ENCODE measurements at regions not wholly inside any gene's neighbourhood (a gene's known extent, or its start where the extent isn't known, plus 50 kb on each side); places are given as distances from the start of the nearest gene placed in this dataset.

DNA sequence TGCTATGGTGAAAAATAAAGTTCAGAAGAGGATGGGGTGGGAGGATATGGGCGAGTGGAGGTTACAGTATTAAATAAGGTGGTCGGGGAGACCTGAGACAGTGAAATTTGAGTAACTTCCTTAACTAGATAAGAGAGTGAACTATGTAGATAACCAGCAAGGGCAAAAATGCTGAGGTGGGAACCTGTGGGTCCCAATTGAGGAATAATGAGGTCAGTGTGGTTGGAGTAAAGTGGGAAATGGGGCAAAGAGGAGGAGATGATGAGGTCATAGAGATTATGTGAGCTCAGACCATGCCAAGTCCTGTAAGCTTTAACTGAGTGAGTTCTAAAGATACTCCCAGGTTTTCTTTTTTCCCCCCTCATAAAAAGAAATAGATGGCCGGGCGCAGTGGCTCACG lies 614.6 kb upstream of the PLXNA2 start:
- no peak overlapping the region for H3K27ac Mint-ChIP-seq

DNA sequence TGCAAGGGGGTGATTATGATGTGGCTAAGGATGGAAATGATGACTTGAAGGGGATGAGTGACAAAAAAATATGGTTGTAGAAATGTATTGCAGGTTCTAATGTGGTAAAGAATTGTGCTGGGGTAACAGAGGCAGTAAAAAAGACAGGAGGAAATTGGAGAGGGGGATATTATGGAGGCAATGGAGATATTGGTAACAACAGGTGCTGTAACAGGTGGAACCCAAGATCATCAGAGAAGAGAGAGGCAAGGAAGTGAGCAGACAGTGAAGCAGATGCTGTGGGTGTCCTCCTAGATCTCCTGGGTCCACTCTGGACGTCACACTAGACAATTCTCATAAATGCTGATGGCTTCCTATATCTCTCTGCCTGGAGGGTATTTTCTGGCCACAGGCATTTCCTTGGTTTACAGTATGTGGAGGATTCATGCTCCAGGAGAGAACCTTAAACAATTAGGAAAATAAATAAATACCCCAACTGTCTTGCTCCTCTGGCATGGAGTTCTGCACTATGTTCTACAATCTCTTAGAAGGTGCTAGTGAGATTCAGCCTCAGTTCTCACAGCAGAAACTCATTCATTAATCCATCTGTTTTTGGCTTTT lies 620.3 kb upstream of the PLXNA2 start:
- no peaks in the 10 kb centered on the region for H3K4me1 Mint-ChIP-seq (ENCODE audit: low read depth)
- no peak overlapping the region for H3K27ac Mint-ChIP-seq

More for the DNA sequence above, 614.6 kb upstream of the PLXNA2 start:
- Mint-ChIP-seq H3K4me3 (no peak overlapping the region), H3K9me3 (no peaks in the 10 kb centered on the region), H3K4me1 (ENCODE audit: low read depth) (no peaks in the 10 kb centered on the region), H3K36me3 (ENCODE audit: low read depth) (no peaks in the 10 kb centered on the region), H3K27me3 (peaks cover 15% of the 10 kb centered on the region)

DNA sequence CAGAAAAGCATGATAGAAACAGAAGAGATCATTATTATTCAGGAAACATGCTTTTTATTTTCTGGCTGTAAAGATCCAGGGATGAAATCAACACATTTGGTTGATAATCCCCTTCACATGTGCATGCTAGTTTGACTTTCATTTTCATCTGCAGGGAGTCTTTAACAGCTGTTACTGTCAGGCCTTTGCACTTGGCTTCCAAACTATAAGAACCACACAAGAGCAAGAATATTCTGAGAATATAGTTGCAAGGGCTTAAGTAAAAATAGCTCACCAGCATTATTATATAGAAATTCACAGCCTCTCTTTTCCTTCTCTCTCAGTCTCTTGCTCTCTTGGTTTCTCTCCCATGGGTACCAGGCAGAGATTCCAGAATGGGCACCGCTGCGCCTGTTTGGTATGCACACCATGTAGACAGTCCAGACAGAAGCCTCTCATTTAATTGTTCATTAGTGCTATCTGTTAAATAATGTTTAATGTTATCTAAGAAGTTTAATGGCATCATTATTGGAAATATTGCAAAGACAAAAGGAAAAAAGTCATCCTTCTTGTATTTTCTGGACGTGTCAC lies 622.3 kb upstream of the PLXNA2 start:
- Mint-ChIP-seq H3K36me3 (ENCODE audit: low read depth) (no peaks in the 10 kb centered on the region), H3K9me3 (no peaks in the 10 kb centered on the region)

More for the DNA sequence above, 620.3 kb upstream of the PLXNA2 start:
- Mint-ChIP-seq H3K4me3 (no peak overlapping the region), H3K27me3 (peaks cover 12% of the 10 kb centered on the region), H3K36me3 (ENCODE audit: low read depth) (no peaks in the 10 kb centered on the region), H3K9me3 (no peaks in the 10 kb centered on the region)

DNA sequence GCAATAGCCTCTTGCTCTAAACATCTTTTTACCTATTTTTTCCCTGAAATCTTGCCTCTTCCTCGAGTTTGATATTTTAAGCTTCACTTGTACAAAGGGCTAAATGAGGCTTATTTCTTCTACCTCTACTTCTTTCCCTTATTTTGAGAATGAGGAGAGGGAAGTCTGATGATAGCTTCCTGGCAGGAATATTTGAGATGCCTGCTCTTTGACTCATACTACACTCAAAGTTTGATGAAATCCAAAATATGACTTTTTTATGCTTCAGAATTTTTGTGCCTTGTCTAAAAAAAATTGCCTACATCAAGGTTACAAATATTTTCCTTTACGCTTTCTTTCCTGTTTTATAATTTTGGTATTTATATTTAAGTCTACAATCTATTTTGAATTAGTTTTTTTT lies 624.4 kb upstream of the PLXNA2 start:
- H3K4me3 Mint-ChIP-seq, result no peak overlapping the region
- peaks cover 5% of the 10 kb centered on the region for H3K9me3 Mint-ChIP-seq
- H3K36me3 Mint-ChIP-seq (ENCODE audit: low read depth), result no peaks in the 10 kb centered on the region
- no peak overlapping the region for H3K27ac Mint-ChIP-seq
- no peaks in the 10 kb centered on the region for H3K27me3 Mint-ChIP-seq
- H3K4me1 Mint-ChIP-seq (ENCODE audit: low read depth), result no peaks in the 10 kb centered on the region

More for the DNA sequence above, 622.3 kb upstream of the PLXNA2 start:
- Mint-ChIP-seq H3K4me3 (no peak overlapping the region), H3K4me1 (ENCODE audit: low read depth) (no peaks in the 10 kb centered on the region), H3K27me3 (peaks cover 3% of the 10 kb centered on the region), H3K27ac (no peak overlapping the region)

DNA sequence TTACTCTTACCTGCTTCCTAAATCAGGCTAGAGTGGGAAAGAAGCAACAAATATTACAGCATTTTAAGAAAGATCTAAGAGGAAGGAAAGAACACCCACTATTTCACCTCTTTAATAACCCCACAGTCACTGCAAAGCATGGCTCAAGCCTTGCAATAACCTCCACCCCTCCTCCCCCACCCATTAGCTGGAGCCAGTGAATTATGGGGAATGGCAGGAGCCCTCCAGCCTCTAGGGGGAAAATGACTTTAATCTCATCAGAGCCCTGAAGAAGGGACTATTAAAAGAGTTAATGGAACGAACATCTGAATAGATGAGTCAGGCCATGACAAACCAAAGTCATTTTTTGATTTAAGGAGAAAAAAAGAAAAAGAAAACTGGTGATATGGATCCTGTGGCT lies 630.7 kb upstream of the PLXNA2 start:
- no peaks in the 10 kb centered on the region for H3K36me3 Mint-ChIP-seq (ENCODE audit: low read depth)
- no peak overlapping the region for H3K4me3 Mint-ChIP-seq
- H3K4me1 Mint-ChIP-seq (ENCODE audit: low read depth), result no peaks in the 10 kb centered on the region
- no peak overlapping the region for H3K27ac Mint-ChIP-seq
- peaks cover 5% of the 10 kb centered on the region for H3K9me3 Mint-ChIP-seq
- peaks cover 6% of the 10 kb centered on the region for H3K27me3 Mint-ChIP-seq

DNA sequence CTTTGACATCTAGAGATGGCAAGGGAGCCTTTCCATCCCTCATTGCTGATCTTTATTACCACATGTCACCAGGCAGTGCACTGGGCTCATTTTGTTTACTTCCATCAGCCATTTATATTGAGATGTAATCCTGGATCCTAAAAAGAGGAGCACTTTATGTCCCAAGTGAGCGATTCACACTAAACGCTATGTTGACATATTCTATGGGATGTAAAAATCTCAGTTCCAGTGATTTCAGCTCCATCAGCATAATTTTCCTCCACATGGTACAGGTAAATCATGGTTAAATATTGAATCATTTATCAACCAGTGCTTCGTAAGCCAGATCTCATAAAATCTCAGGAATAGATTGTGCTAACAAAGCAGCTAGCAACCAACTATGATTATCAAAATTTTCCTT lies 634.8 kb upstream of the PLXNA2 start:
- Mint-ChIP-seq H3K27ac (no peak overlapping the region), H3K9me3 (no peaks in the 10 kb centered on the region), H3K4me1 (ENCODE audit: low read depth) (no peaks in the 10 kb centered on the region), H3K4me3 (no peak overlapping the region), H3K27me3 (peaks cover 2% of the 10 kb centered on the region), H3K36me3 (ENCODE audit: low read depth) (no peaks in the 10 kb centered on the region)

DNA sequence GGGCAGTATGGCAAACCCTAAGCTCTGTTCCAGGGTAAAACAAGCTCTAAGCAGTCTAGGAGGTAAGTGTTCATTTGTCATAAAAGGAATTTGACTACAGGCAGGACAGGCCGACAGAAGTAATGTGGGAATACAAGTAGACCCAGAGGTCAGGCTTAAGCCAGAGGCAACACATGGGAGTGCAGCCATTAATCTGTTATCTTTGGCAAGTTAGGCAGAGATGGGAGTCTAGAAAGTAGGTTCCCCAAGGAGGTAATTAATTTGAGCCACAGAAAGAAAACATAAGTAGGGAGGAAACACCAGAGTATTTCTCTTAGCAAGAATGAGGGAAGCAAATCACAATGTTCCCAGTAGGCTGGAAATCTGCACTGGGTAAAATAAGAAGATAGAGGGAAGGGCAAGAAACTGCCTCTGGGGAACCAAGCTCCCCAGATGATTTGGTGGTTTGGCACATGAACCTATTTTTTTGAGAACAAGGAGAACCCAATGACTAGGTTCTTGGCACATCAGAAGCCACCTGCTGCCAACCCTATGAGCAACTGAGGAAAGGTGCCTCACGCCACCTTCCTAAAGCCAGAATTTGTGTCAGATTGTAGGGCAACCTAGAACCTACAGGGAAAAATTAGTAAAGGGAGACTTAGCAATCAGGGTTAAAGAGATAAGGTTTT lies 636.4 kb upstream of the PLXNA2 start:
- Mint-ChIP-seq H3K27ac (no peak overlapping the region), H3K27me3 (no peaks in the 10 kb centered on the region), H3K36me3 (ENCODE audit: low read depth) (no peaks in the 10 kb centered on the region), H3K9me3 (no peaks in the 10 kb centered on the region), H3K4me3 (no peak overlapping the region), H3K4me1 (ENCODE audit: low read depth) (no peaks in the 10 kb centered on the region)

DNA sequence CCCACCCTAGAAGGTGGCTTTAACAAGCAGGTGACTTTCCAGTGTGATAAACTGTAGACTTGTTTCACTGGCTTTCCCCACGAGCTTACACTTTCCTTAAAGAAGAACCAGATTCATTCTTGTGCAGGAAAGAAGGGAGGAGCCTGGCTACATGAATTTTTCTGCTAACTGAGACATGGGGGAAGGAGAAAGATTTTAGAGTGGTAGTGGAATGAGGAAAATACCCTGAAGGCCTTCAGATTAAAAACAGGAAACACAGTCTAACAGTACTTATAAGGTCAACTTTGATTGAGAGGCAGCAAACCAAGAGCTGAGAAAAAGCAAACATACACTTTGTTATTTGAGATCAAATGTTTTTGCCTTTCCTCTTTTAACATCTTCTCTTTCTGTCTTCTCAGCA lies 640.9 kb upstream of the PLXNA2 start:
- H3K4me3 Mint-ChIP-seq, result no peak overlapping the region

DNA sequence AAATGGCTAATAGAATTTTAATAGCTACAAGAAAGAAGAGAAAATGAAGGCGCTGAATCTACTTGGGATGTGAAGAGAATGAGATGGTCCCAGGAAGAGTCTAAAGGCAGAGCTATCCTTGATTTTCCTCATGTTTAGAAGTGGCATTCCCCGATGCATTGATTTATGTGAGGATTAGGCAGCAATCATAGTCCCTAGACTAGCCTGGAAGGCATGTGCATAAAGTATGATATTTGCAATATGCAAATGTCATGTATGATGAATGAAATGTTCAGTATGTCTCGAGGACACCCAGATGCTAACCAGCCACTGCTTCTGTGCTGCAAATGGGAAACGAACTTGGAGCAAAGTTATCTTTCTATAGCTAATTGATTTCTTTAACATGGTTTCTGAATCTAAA lies 641.5 kb upstream of the PLXNA2 start:
- Mint-ChIP-seq H3K4me3 (no peak overlapping the region), H3K9me3 (no peaks in the 10 kb centered on the region), H3K4me1 (ENCODE audit: low read depth) (no peaks in the 10 kb centered on the region), H3K36me3 (ENCODE audit: low read depth) (no peaks in the 10 kb centered on the region), H3K27me3 (no peaks in the 10 kb centered on the region), H3K27ac (no peak overlapping the region)

More for the DNA sequence above, 640.9 kb upstream of the PLXNA2 start:
- H3K4me1 Mint-ChIP-seq (ENCODE audit: low read depth), result no peaks in the 10 kb centered on the region
- no peak overlapping the region for H3K27ac Mint-ChIP-seq
- no peaks in the 10 kb centered on the region for H3K36me3 Mint-ChIP-seq (ENCODE audit: low read depth)
- no peaks in the 10 kb centered on the region for H3K27me3 Mint-ChIP-seq
- H3K9me3 Mint-ChIP-seq, result no peaks in the 10 kb centered on the region

DNA sequence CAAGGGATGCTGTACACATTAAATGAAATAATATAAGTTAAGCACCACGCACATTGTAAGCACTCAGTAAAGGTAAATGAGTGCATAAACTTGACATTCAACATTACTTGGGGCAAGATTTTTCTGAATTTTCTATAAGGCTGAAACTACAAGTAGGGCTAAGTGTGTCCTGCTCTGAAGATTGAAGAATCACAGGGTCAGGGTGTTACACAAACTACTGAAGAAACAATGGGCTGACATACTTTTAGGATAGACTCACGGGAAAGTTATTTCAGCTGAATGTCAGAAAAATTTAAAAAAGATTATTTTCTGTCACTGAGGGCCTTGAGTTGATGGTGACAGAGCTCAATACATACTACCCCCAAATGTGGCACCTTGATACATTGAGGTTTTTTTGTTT lies 644.2 kb upstream of the PLXNA2 start:
- H3K4me1 Mint-ChIP-seq (ENCODE audit: low read depth), result no peaks in the 10 kb centered on the region
- H3K4me3 Mint-ChIP-seq, result no peak overlapping the region
- H3K27me3 Mint-ChIP-seq, result no peaks in the 10 kb centered on the region
- no peaks in the 10 kb centered on the region for H3K36me3 Mint-ChIP-seq (ENCODE audit: low read depth)
- H3K27ac Mint-ChIP-seq, result no peak overlapping the region
- H3K9me3 Mint-ChIP-seq, result no peaks in the 10 kb centered on the region

DNA sequence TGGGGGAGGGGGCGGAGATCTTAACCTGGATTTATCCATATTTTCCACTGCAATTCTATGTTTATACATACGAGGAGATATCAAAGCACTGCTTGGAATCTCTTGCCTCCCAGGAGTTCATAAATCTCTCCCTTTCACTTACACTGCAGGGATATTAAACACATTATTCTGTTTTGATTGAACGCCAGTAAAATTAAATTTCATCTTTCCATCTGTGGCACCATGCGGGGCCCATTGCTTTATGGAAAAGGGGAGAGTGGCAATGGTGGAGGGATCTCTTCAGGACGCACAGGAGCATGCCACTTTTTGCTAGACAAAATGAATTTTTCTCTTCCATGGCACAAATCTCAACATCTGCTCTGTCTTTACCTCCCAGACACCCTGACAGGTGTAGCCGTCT lies 648.0 kb upstream of the PLXNA2 start:
- Mint-ChIP-seq H3K9me3 (peaks cover 6% of the 10 kb centered on the region), H3K4me3 (no peak overlapping the region), H3K27ac (no peak overlapping the region), H3K36me3 (ENCODE audit: low read depth) (no peaks in the 10 kb centered on the region), H3K27me3 (no peaks in the 10 kb centered on the region), H3K4me1 (ENCODE audit: low read depth) (no peaks in the 10 kb centered on the region)

DNA sequence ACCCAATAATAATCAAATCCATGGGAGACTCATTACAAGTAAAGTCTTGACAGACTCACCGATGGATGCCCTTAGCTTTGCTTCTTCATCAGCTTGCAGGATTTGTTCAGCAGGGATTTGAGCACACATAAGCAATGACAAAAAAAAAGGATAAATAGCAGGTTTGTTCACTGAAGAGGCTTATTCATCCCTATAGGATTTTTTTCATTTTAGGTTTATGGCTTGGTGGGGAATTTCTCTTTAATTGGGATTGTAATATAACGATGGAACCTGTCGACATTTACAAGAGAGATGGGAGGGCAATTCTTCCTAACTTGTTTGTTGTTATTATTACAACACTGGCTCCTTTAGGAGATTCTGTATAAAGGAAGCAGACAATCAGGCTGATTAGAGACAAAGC lies 649.1 kb upstream of the PLXNA2 start:
- Mint-ChIP-seq H3K36me3 (ENCODE audit: low read depth) (no peaks in the 10 kb centered on the region), H3K4me1 (ENCODE audit: low read depth) (no peaks in the 10 kb centered on the region), H3K27me3 (no peaks in the 10 kb centered on the region), H3K9me3 (peaks cover 8% of the 10 kb centered on the region), H3K27ac (no peak overlapping the region), H3K4me3 (no peak overlapping the region)

DNA sequence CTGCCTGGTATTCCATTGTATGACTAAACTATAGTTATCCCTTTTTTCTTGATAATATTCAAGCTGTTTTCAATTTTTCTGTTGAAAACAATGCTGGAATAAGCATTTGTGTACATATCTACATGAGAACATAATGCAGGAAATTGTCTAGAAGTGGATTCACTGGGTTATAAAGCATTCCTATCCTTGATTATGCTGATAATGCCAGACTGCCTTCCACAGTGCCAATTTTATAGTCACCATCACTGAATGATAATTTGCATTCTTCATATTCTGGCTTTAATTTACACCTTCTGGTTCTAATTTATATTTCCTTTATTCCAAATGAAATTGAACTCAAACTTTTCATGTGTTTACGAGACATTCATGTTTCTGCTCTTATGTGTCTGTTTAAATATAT lies 651.0 kb upstream of the PLXNA2 start:
- Mint-ChIP-seq H3K9me3 (peaks cover 11% of the 10 kb centered on the region), H3K4me3 (no peak overlapping the region), H3K27me3 (no peaks in the 10 kb centered on the region), H3K4me1 (ENCODE audit: low read depth) (no peaks in the 10 kb centered on the region), H3K36me3 (ENCODE audit: low read depth) (no peaks in the 10 kb centered on the region), H3K27ac (no peak overlapping the region)

DNA sequence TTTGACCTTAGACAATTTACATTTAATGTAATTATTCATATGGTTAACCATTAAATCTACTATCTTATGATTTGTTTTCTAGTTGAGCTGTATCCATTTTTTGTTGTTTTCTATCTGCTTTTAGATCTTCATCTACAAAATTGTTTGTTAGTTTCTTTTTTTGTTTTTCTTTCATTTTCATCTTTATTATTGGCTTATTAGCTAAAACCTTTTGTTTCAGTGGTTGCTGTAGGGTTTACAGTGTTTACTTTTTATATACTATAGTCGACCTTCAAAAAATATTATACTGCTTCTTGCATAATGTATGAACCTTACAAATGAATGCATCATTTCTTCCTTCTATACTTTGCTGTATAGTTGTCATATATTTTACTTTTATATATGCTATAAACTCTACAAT lies 651.6 kb upstream of the PLXNA2 start:
- no peak overlapping the region for H3K4me3 Mint-ChIP-seq
- H3K9me3 Mint-ChIP-seq, result peaks cover 11% of the 10 kb centered on the region
- no peaks in the 10 kb centered on the region for H3K36me3 Mint-ChIP-seq (ENCODE audit: low read depth)
- no peak overlapping the region for H3K27ac Mint-ChIP-seq
- no peaks in the 10 kb centered on the region for H3K27me3 Mint-ChIP-seq
- H3K4me1 Mint-ChIP-seq (ENCODE audit: low read depth), result no peaks in the 10 kb centered on the region

DNA sequence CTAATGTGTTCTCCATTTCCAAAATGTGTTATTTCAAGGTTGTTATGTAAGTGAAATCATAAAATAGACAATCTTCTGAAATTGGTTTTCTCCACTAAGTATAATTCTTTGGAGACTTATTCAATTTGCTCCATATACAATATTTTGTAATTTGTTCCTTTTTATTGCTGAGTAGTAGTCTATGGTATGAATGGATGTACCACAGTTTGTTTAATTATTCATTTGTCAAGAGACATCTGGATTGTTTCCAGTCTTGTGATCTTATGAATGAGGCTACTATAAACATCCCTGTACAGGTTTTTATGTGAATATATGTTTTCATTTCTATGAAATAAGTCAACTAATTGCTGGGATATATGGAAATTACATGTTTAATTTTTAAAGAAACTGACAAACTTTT lies 652.6 kb upstream of the PLXNA2 start:
- Mint-ChIP-seq H3K36me3 (ENCODE audit: low read depth) (no peaks in the 10 kb centered on the region), H3K4me1 (ENCODE audit: low read depth) (no peaks in the 10 kb centered on the region), H3K4me3 (no peak overlapping the region), H3K27me3 (no peaks in the 10 kb centered on the region), H3K27ac (no peak overlapping the region), H3K9me3 (peaks cover 11% of the 10 kb centered on the region)

DNA sequence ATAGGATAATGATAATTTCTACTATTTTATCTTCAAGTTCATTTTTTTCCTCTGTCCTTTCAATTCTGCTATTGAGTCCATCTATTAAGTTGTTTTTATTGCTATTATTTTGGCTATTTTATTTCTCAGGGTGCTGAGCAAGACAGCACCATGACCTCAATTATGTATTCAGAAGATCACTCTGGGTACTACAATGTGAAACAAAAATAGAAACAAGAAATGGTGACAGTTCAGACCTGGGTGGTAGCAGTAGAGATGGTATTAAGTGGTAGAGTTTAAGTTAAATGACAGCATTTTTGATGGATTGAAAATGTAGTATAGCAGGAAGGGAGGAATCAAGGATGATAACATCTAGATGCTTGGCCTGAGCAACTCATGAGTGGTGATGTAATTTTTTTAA lies 655.3 kb upstream of the PLXNA2 start:
- H3K27ac Mint-ChIP-seq, result no peak overlapping the region
- peaks cover 11% of the 10 kb centered on the region for H3K9me3 Mint-ChIP-seq
- no peaks in the 10 kb centered on the region for H3K36me3 Mint-ChIP-seq (ENCODE audit: low read depth)
- H3K4me1 Mint-ChIP-seq (ENCODE audit: low read depth), result no peaks in the 10 kb centered on the region
- H3K27me3 Mint-ChIP-seq, result no peaks in the 10 kb centered on the region
- H3K4me3 Mint-ChIP-seq, result no peak overlapping the region

Data from stimulated activated naive CD8-positive, alpha-beta T cell treated with anti-CD3 and anti-CD28 coated beads, Interleukin-15, Interleukin-2, amounts not matched to agents 100 ng/mL and 50 ng/mL, for 24 hours (primary cell).